GM12878 (cell line): ENCODE measurements at regions not wholly inside any gene's neighbourhood (a gene's known extent, or its start where the extent isn't known, plus 50 kb on each side); places are given as distances from the start of the nearest gene placed in this dataset.

Experiments
- ATAC-seq: fragments of 200-7000 bp; cut with Tn5 transposase; 3 replicates; pipeline ENCODE4 v1.9.1; 2020; ENCODE audit warnings: mild to moderate bottlenecking, moderate library complexity
- BruUV-seq: library from RNA; stranded (reverse); fragments of 400-500 nt; replicated peaks from 2 replicates; lab custom pipeline; 2021; lab: Mats Ljungman, UMichigan
- CTCF ChIA-PET: fragments of 300-600 bp; sonication (Branson Sonifier 250); formaldehyde crosslinking; extraction: SDS; loops from one replicate; lab custom pipeline; 2021; ENCODE audit warnings: inconsistent platforms; lab: Yijun Ruan, JAX
- POLR2A ChIA-PET: fragments of 350-600 bp; formaldehyde crosslinking; extraction: SDS; loops from one replicate; lab custom pipeline; 2021; ENCODE audit warnings: inconsistent platforms; lab: Charles Lee
- RAD21 ChIA-PET: fragments of 300-600 bp; sonication (Branson Sonifier 250); formaldehyde crosslinking; loops from one replicate; lab custom pipeline; 2023; ENCODE audit warnings: antibody characterized with exemption; ENCODE audit not compliant: unreplicated experiment; lab: Charles Lee
- SMC1A ChIA-PET: fragments of 300-600 bp; sonication (Branson Sonifier 250); formaldehyde crosslinking; loops from one replicate; lab custom pipeline; 2023; ENCODE audit not compliant: unreplicated experiment, uncharacterized antibody; lab: Charles Lee
- DNase-seq: peaks from one replicate; pipeline ENCODE4 v3.0.0-alpha.2; 2011; ENCODE audit warnings: low read depth, low spot score
- FAIRE-seq: peaks from 3 replicates; lab custom pipeline; 2011; peaks lifted over from hg19 to GRCh38; lab: Jason Lieb, UNC
- H2AFZ ChIP-seq: 2 replicates; pipeline ENCODE4 v1.6.0; 2011; ENCODE audit warnings: low read depth, low read length, control low read depth; ENCODE audit not compliant: control insufficient read depth
- H3K27ac ChIP-seq: 2 replicates; pipeline ENCODE4 v1.5.1; 2011; ENCODE audit warnings: control low read depth; ENCODE audit not compliant: control insufficient read depth, insufficient read depth
- H3K27me3 ChIP-seq, 2 experiments: replicated peaks in 1 of 2; 2 replicates each; pipeline versions ENCODE4 v1.6.0 to v1.6.1; 2011; ENCODE audit warnings: low read length in 1 of 2; ENCODE audit not compliant: control insufficient read depth in 2 of 2, insufficient read depth in 2 of 2
- H3K36me3 ChIP-seq, 2 experiments: 2 replicates each; pipeline ENCODE4 v1.5.1; 2011; ENCODE audit warnings: low read length in 1 of 2; ENCODE audit not compliant: control insufficient read depth in 2 of 2, insufficient read depth in 2 of 2
- H3K4me1 ChIP-seq: 2 replicates; pipeline ENCODE4 v1.6.1; 2011; ENCODE audit warnings: mild to moderate bottlenecking, low read length, moderate library complexity, mixed read lengths; ENCODE audit not compliant: control insufficient read depth, insufficient read depth
- H3K4me2 ChIP-seq: 2 replicates; pipeline ENCODE4 v1.6.0; 2011; ENCODE audit warnings: control low read depth; ENCODE audit not compliant: control insufficient read depth, insufficient read depth
- H3K4me3 ChIP-seq: fragments of 200-600 bp; sonication (generic); 2 replicates; pipeline ENCODE4 v1.5.1; 2016
- H3K79me2 ChIP-seq: 2 replicates; pipeline ENCODE4 v1.6.0; 2011; ENCODE audit warnings: low read length; ENCODE audit not compliant: control insufficient read depth, insufficient read depth
- H3K9ac ChIP-seq: 2 replicates; pipeline ENCODE4 v1.8.0; 2011; ENCODE audit warnings: low read length, control low read depth, mixed read lengths; ENCODE audit not compliant: control insufficient read depth, insufficient read depth
- H3K9me3 ChIP-seq: replicated peaks from 3 replicates; pipeline ENCODE4 v1.5.1; 2011; ENCODE audit warnings: mild to moderate bottlenecking, low read length; ENCODE audit not compliant: control insufficient read depth, insufficient read depth
- H4K20me1 ChIP-seq: 2 replicates; pipeline ENCODE4 v1.6.0; 2011; ENCODE audit not compliant: control insufficient read depth, insufficient read depth
- IRF4 ChIP-seq: IDR thresholded peaks from 2 replicates; pipeline ENCODE4 v1.6.1; 2011; ENCODE audit warnings: low read depth, low read length
- KLF5 ChIP-seq: fragments of 450-650 bp; IDR thresholded peaks from 2 replicates; pipeline ENCODE4 v1.6.1; 2014; ENCODE audit warnings: mild to moderate bottlenecking; ENCODE audit not compliant: partially characterized antibody
- MAX ChIP-seq: IDR thresholded peaks from 2 replicates; pipeline ENCODE4 v1.6.1; 2012; ENCODE audit warnings: low read depth, low read length, improper control_type of control experiment
- NR2C2 ChIP-seq: IDR thresholded peaks from 2 replicates; pipeline ENCODE4 v1.6.1; 2011; ENCODE audit warnings: borderline replicate concordance, low read depth; ENCODE audit not compliant: control insufficient read depth, insufficient read length
- PKNOX1 ChIP-seq: fragments of 450-650 bp; IDR thresholded peaks from 2 replicates; pipeline ENCODE4 v1.6.1; 2016; ENCODE audit warnings: mild to moderate bottlenecking
- TAF1 ChIP-seq: IDR thresholded peaks from 2 replicates; pipeline ENCODE4 v1.6.1; 2011; ENCODE audit warnings: mild to moderate bottlenecking, low read depth, low read length, borderline replicate concordance
- USF2 ChIP-seq: IDR thresholded peaks from 2 replicates; pipeline ENCODE4 v1.6.1; 2011; ENCODE audit warnings: low read depth, low read length, improper control_type of control experiment, borderline replicate concordance
- ZBTB40 ChIP-seq: fragments of 450-650 bp; IDR thresholded peaks from 2 replicates; pipeline ENCODE4 v1.6.1; 2016; ENCODE audit warnings: mild to moderate bottlenecking, moderate library complexity, borderline replicate concordance
- ZSCAN29 ChIP-seq: fragments of 450-650 bp; IDR thresholded peaks from 2 replicates; pipeline ENCODE4 v1.6.1; 2017; ENCODE audit warnings: mild to moderate bottlenecking, moderate library complexity
- WGBS: methylation state at CpG from one replicate; pipeline ENCODE4 v1.1.6; 2016; ENCODE audit warnings: low lambda C conversion rate; ENCODE audit not compliant: insufficient replicate concordance, insufficient coverage; ENCODE audit errors: missing lambda C conversion rate; 5-methylcytosine and 5-hydroxymethylcytosine counted together
- in situ Hi-C: fragments of 300-500 bp; cut with MboI; formaldehyde crosslinking; loops from 9 replicates; pipeline ENCODE4 v1.14.3; 2018; ENCODE audit warnings: mixed read lengths
- intact Hi-C: fragments of 100-400 bp; cut with micrococcal nuclease; formaldehyde crosslinking; loops from one replicate; pipeline ENCODE4 v1.14.2; 2022; ENCODE audit not compliant: unreplicated experiment

GRCh38 chrX:120763269-120763668 lies 112.4 kb downstream of the CT47B1 start:
- BruUV-seq = no TSS peak
- no peaks in the 10 kb centered on the region for H3K79me2 ChIP-seq
- FAIRE-seq = no peak

More at GRCh38 chrX:120763269-120763668, 112.4 kb downstream of the CT47B1 start:
- no peak for DNase-seq
- RAD21 ChIA-PET = interaction anchor here (1.2 kb wide), 1 partner anchor 14 kb away, joined by 3 read pairs; no protein-coding TSS in a partner anchor
- H3K27ac ChIP-seq = no peak overlapping the region
- no peaks in the 10 kb centered on the region for H4K20me1 ChIP-seq
- 52% methylated on average over 2 of the region's 2 CpGs for WGBS
- intact Hi-C loops = no loop called here
- H3K27me3 ChIP-seq = no peaks in the 10 kb centered on the region
- SMC1A ChIA-PET = interaction anchor here (1.2 kb wide), 1 partner anchor 13 kb away, joined by 3 read pairs; no protein-coding TSS in a partner anchor
- ATAC-seq = no peak
- POLR2A ChIA-PET = no interaction called here
- no peak overlapping the region for H2AFZ ChIP-seq
- H3K4me3 ChIP-seq = no peak overlapping the region
- TF ChIP-seq ZSCAN29 (no peak), NR2C2 (no peak), MAX (no peak), ZBTB40 (no peak), TAF1 (no peak), KLF5 (no peak), IRF4 (no peak), USF2 (no peak), PKNOX1 (no peak)
- no peak overlapping the region for H3K4me2 ChIP-seq
- CTCF ChIA-PET = no interaction called here
- no peaks in the 10 kb centered on the region for H3K4me1 ChIP-seq
- in situ Hi-C loops = loop anchor here (25.0 kb wide), 1 partner anchor 251 kb away; no protein-coding TSS in a partner anchor
- no peaks in the 10 kb centered on the region for H3K9me3 ChIP-seq
- no peaks in the 10 kb centered on the region for H3K36me3 ChIP-seq
- no peak overlapping the region for H3K9ac ChIP-seq
